GM18508 (cell line): ENCODE measurements at regions not wholly inside any gene's neighbourhood (a gene's known extent, or its start where the extent isn't known, plus 50 kb on each side); places are given as distances from the start of the nearest gene placed in this dataset.

Experiments used
- ATAC-seq: cut with Tn5 transposase; IDR thresholded peaks from one replicate; pipeline ENCODE4 v1.9.1; 2021; ENCODE audit warnings: moderate number of reproducible peaks; ENCODE audit not compliant: insufficient read depth, unreplicated experiment

DNA sequence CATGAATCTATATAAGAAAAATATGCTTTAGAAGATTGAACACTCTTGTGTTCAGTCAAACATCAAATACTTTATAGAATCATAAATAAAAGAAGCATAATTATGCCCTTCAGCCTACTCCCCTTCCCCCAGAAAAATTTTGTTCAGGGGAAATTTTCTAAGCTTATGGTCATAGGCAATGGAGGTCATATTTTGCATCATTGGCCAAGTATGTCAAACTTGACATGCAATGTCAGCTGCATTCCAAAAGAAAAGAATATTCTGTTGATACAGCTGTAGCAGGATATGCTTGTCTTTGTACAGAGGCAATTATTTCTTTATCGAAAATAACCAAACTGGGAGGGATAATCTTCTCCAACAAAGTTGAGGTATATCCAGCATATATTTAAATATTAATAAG is 328.2 kb downstream of the ZIC1 start:
- no peak for ATAC-seq

DNA sequence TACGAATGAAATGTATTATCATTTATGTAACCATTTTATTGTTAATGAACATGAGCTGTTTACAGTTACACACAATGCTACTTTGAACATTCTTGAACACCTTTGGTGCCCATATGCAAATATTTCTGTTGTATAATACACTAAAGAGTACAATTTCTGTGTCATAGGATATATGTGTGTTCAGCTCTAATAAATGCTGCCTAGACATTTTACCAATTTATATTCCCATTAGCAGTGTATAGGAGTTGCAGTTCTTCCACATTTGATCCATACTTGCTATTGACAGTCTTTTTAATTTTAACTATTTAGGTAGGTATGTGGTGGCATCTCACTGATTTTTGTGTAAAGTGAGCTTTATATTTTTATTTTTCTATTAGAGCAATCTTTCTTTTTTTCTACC is 331.8 kb downstream of the ZIC1 start:
- no peak for ATAC-seq

DNA sequence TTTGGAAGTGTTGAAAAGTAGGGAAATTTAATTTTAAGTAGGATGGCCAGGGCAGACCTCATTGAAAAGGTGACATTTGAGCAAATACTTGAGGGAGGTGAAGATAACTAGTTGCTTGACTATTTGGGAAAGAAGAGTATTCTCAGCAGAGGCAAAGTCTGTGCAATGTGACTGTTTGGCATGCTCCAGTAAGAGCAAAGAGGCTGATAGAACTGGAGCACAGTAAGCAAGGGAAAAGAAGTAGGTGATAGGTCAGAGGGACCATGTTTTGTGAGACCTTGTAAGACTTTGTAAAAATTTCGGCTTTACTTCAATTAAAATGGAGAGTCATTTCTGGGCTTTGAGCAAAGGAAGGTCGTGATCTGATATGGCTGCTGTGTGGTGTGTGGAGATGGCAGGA is 335.8 kb downstream of the ZIC1 start:
- ATAC-seq: no peak

DNA sequence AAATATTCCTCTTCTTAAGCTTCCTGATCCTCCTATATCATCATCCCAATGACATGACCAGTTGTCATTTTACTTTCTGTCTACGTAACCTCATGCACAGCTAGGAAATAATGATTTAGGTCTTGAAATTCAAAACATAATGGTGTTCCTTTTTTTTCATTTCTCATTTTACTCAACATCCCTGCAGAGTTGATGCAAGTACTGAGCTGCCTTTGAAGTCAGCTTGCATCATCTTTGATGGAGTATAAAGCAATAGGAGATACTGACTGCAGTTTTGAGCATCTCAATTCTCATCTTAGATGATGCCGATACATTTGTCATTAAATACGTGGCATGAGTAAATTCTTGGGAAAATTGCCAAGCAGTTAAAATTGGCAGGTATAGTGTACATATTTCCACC is 346.1 kb downstream of the ZIC1 start:
- no peak for ATAC-seq

DNA sequence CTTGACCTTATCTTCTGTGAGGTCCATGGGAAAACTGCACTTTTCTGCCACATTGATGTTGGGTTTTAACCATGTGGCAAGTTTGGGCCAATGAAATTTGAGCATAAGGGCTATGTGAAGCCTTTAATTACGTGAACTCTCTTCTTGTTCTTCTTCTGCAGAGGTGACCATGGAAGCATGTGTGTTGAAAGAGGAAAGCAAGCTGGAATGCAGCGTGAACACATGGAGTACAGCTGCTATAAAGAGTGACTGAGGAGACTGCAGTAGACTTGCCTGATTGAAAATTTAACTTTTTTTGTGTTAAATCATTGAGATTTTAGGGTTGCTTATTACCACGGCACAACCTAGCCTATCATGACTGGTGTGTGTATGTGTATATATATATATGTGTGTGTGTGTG is 347.3 kb downstream of the ZIC1 start:
- no peak for ATAC-seq

DNA sequence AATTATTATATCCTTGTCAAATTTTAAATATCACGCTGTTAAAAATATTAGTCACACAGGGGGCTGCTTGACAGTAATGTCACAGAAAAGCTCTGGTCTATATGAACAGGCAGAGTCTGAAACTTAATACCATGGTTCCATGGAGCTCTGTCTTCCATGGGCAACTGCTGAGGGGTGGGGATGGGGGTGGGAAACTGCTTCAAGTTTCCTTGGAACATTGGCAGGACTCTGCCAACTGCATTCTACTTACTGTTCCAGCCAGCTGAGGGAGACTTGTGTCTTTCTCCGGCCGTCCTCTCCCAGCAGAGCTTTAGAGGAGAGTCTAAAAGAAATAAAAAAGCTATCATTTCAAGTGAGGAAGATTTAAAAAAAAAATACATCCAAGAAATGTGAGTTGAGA is 348.7 kb downstream of the ZIC1 start:
- ATAC-seq: no peak

DNA sequence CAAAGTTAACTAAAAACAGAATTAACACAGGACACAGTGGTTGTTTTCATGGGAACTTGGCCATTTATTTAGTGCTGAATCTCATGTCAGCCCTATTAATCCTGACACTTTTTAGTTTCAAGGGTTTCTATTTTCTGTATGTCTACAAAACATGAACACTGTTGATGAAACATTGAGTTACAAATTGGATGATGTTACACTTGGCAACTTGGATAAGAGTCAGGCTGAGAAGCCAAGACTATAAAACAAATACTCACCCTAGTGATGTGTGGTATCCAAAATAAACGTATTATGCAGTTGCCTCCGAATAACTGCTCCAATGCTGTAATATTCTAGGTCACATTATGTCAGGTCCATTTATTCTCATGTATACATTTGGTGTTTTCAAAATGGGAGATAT is 349.6 kb downstream of the ZIC1 start:
- ATAC-seq: no peak

DNA sequence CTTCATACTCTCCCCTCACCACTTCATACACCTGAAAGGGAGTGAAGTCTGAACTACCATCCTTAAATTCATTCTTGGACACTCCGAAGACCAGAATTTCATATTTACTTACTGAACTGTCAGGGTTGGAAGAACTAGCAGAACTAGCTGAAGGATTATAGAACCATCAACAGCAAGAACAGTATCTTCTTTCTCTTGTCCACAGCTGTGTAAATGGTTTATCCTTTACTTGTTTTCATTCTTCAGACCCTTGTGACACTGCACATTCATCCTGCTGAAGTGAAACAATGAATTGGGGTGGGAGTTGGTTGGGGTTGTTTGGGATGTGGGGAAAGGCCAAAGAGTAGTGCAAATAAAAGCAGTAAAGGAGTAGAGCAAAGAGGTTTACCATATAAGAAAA is 350.9 kb downstream of the ZIC1 start:
- no peak for ATAC-seq

DNA sequence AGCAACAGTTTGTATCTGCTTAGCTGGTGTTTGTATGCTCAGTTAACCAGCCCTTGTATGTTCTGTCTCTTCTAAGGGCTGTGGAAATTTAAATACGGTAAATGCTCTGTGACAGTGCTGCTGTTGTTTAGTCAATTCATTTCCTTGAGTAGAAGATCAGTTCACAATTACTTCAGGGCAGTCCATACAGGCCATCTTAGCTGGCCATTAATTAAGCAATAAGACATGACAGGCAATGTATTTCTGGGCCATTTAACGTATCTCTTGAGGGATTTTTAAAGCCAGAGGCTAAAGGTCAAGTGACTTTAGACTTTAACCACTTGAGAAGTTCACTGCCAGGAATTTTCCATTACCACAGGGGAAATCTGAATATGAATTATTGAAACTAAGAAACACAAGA is 351.8 kb downstream of the ZIC1 start:
- no peak for ATAC-seq

DNA sequence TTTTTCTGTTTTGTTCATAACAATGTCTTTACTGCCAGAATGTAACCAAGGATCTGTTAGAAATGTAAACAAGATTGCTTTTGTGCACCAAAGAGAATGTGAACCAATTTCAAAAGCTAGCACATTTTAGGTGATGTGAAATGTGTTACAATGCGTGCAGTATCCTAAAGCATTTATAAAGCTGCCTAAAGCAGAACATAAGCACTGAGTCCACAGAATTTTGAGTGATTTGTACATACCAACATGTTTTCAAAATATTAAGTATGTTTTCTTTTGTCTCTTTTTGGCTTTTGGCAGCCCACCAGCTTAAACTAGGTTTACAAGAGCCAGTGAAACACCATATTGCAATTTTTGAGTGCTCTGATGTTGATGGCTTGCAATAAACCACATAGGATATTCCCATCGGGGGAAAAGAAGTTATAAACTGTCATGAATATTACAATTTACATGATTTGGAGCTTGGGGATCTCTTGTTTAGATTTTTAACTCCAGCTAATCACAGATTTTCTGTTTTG is 364.0 kb downstream of the ZIC1 start:
- no peak for ATAC-seq

DNA sequence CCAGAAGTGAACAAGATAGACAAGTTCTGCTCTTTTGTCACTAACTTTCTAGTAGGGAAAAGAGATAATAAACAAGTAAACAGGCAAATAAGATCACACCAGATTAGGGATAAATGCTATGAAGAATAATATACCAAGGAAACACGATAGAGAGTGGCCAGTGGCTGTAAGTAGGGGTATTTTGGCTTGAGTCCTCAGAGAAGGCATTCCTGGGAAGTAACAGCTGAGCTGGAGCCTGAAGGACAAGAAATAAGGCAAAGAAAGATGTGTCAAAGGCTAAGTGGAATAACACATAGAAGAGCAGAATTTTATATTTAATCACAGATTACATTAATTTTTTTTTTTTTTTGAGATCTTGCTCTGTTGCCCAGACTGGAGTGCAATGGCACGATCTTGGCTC is 366.2 kb downstream of the ZIC1 start:
- ATAC-seq: no peak

DNA sequence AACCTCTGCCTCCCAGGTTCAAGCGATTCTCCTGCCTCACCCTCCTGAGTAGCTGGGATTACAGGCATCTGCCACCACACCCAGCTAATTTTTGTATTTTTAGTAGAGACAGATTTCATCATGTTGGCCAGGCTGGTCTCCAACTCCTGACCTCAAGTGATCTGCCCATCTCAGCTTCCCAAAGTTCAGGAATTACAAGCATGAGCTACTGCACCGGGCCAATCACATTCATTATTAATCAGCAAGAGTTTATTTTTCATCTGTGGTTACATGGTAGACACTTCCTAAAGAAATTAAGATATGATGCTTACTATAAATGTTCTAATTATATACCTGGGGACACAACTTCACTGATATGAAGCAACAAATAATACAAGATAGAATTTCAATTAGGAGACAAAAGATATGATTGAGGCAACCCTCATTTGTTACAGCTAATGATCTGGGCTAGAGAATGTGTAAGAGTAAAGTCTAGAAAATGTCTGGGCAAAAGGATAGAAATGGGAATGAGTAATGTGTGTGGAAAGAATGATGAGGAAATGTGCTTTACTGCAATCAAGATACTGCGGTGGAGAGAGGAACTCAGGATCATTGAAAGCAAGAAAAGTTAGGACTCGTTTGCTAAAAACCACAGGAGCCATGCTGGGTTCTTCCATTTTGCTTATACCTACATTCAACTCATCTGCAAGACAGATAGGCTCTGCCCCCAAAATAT is 366.8 kb downstream of the ZIC1 start:
- no peak for ATAC-seq

DNA sequence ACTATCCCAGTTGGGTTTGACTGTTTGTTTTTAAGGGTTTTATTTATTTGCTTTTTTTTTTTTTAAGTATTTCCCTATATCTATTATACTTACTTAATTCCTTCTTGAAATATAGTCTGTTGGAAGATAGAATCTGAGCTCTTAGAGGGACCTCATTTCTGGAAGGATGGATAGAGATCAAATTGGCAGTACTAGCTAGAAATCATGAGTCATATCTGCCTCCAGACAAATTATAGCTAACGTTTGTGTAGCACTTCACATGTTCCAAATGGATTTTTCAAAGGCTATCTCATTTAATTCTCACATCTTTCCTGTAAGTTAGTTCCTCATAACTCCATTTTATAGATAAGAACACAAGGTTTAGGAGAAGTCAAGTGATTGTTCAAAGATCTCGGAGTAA is 384.7 kb downstream of the ZIC1 start:
- no peak for ATAC-seq

DNA sequence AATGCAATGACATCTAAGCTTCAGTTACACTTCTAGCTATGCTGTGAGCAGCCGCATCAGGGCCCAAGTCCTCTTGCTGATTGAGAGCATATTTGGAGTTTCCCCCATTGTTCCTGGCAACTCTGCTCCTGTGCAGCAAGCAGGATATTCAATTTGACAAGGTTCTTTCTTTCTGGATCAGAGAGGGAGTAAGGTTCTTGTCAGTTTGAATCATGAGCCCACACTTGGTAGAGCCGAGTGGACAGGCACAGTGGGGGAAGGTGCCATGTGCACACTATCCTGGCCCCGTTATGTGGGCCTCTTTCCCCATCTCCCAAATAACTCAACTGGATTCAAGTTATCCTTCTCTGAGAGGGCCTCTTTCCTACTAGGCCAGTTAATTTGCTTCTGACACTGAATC is 385.4 kb downstream of the ZIC1 start:
- no peak for ATAC-seq

DNA sequence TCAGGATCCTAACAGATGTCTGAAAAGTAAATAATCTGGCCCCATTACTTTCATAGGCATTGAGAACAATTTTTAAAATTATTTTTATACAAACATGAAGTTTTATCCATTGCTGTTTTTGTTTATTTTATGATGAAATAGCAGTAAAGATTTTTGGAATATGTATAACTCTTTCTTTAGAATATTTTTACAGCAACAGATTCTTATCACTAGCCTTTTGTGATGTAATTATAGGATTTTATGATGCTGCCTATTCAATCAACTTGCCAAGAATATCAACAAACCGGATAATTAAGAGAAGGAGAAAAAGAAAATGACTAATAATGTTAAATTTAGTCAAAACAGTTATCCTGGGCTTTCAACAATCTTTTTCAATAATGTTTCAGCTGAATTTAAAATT is 386.3 kb downstream of the ZIC1 start:
- no peak for ATAC-seq

DNA sequence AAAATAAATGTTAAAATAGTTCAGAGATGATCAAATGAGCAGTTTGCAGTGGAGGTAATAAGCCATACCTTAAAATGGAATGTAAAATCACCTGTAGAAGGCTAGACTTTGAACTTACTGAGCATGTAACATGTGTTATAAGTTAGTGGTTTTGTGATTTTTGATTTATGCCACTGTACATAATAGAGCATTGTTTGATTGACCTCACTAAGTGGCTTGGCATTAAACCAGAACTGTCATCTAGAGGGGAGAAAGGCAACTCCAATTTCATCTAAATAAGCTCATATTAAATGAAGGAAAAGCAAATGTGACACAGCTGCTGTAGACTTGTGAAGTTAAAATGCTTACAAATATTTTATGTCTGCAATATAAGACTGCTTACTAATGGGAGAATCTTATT is 387.9 kb downstream of the ZIC1 start:
- no peak for ATAC-seq

DNA sequence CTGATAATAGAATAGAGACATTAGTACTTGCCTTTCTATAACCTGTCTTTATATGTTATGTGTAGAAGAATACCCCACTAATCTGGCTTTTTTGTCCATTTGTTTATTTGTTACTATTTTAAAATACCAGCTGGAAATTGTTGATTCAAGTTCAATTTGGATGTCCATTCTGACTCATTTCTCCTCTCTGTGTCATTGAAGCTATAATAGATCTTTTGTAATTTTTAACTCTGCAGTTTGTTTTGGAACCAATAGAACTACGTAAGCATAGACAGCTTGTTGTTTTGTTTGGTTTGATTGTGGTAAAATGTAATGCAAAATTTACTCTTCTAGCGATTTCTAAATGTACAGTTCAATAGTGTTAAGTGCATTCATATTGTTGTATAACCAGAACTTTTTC is 390.4 kb downstream of the ZIC1 start:
- no peak for ATAC-seq

DNA sequence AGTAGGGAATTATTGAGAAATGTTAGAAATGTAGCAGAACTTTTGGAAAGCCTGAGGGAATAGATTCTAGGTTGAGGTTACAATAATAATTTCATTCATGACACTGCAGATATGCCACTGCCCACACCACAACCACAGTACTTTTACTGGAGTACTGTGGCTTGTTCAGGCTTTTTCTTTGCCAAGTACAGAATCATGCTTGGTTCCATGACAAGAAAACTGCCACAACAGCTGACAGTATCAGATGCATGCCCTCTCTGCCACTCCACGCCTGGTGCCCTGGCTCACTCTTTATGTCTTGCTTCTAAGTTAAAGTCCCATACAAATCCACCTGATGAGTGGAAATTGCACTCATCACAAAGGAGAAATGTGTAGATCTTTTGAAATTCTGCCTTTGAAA is 398.6 kb downstream of the ZIC1 start:
- no peak for ATAC-seq

DNA sequence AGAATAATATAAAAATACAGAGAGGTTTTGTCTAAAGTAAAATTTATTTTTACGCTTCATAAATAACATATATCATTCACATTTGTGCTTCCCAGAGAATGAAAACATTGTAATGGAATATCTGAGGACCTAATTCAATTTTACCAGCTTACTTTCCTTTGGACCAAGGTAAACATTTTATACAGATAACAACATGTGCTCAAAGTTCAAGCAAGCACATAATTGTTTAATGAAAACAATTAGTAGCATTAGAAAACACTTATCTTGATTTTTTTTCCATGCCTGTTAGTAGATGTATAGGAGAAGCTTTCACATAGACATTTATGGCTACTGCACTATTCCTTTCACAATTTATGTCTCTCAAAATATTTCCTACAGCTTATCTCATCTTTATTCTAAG is 400.0 kb downstream of the ZIC1 start:
- ATAC-seq: no peak

DNA sequence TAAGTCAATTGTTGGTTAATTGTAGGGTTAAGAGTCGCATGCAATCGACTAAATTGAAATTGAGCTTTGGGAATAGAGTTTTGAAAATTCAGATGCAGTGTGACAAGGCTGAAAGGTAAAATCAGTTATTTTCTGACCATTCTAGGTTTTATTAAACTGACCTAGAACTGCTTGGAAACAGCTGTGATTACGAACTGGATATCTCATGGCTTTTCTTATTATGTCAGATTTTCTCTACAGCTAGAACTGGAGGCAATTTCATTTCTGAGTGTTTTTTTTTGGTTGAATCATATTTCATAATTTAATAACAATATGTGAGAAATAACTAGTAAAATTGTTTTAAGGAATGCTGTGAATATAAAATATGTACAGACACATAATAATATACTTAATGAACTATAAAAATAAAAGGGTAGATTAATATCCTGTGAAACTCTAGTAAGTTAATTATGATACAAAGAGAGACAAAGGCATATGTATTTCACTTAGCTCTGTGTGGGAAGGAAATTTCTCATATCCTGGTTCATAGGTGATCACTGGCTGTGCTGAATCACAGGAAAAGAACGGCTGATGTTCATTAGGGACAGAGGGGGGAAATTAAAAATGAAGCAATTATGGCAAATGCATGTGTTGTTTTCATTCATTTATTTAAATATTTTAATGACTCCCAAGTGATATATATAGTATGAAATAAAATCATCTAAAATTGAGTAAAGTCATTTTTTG is 403.2 kb downstream of the ZIC1 start:
- no peak for ATAC-seq

DNA sequence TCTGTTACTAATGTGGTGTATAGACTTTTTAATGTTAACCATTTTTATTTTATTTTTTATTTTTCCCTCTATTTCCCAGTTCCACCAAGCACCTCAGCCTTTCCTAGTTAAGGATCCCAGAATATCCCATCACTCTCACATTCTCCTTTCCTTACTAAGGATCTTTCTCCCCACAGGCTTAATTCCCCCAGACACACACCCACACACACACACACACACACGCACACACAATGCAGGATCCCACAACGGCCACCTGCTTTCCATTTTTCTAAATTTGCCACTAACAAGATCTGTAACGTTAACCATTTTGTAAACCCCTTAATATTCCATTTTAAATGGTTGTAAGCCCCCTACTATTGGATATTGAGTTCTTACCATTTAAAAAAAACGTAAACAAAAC is 404.1 kb downstream of the ZIC1 start:
- ATAC-seq: no peak

DNA sequence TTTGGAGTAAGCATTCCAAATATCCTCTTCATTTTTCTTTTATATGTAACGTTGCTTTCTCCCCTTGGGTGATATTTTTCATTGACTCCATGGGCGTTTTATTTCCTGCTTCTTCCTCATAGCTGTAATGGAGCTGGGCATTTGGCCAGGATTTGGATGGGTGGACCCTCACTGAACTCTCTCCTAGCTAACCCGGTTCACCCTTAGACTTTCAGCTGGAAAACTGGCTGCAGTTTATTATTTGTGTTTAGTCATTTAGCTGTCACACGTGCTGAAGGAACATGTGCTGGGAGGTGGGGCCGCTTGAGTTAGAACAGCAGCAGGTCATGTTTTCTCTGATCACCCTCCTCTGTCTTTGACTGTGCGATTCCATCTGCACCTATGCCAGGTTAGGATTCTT is 407.6 kb downstream of the ZIC1 start:
- no peak for ATAC-seq
